HG02588 (cell line): ENCODE measurements at regions not wholly inside any gene's neighbourhood (a gene's known extent, or its start where the extent isn't known, plus 50 kb on each side); places are given as distances from the start of the nearest gene placed in this dataset.
"Not testable (repeated sequence)": the region's sequence is repeated elsewhere in the genome, so short reads cannot be mapped to it uniquely, and the experiment has no call there.

Experiments
- ATAC-seq: cut with Tn5 transposase; IDR thresholded peaks from one replicate; pipeline ENCODE4 v1.9.1; 2021; ENCODE audit warnings: mild to moderate bottlenecking, moderate library complexity; ENCODE audit not compliant: unreplicated experiment

DNA sequence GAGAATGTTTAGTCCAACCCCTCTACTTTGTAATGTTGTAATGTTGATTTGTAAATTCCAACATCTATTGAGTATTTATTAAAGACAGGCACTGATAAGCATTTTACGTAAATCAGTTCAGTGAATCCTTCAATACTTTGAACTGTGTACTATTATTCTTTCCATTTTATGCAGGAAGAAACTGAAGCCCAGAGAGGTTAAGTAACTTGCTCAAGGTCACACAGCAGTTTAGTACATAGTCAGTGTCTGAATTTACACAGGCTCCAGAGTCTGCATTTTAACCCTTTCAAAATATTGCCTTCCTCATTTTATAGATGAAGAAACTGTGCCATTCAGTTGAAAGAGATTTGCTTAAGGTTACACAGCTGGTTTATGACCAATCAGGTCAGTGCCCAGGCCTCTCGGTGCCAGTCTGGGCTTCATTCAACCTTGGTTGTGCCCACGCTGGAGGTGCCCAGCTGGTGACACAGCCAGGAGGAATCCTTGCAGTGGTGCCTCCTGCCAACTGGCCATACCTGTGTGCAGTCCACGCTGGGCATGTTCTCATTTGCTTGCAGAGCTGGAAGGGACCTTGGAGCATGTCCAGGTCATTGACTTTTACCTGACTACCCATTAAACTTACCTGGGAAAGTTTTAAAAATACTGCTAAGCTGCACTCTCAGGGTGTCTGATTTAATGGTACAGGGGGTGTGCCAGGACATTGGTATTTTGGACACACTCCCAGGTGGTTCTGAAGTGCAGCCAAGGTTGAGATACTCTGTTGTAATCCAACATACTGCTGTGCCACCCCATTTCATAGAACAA, 74.3 kb upstream of the CYRIA start:
- no peak for ATAC-seq

DNA sequence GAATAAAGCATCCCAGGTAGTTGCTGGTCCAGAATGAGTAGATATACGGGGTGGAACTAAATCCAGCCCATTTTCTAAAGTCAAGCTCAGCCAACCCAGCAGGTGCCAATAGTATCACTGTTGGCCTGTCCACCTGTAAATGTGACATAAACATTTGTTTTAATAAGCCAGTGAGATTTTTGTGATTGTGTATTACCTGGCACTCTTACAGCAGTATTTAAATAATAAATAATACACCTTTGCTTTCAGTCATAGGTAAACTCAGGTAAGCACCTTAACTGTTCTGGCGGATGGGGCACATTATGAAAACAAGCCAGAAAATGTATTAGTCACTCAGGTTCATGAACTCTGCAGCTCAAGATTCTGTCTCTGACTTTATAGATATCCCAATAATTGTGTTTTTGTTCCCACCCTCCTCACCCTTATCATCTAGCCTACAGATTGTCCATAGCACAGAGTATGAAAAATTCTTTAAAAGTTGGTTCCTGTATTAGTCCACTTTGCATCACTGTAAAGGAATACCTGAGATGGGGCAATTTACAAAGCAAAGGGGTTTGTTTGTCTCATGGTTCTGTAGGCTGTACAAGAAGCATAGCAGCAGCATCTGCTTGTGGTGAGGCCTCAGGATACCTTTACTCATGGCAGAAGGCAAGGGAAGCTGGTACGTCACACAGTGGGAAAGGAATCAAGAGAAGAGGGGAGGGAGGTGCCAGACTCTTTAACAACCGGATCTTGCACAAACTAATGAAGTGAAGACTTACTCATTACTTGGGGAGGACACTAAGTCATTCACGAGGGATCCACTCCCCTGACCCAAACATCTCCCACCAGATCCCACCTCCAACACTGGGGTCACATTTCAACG, 73.0 kb upstream of the CYRIA start:
- ATAC-seq = no peak

DNA sequence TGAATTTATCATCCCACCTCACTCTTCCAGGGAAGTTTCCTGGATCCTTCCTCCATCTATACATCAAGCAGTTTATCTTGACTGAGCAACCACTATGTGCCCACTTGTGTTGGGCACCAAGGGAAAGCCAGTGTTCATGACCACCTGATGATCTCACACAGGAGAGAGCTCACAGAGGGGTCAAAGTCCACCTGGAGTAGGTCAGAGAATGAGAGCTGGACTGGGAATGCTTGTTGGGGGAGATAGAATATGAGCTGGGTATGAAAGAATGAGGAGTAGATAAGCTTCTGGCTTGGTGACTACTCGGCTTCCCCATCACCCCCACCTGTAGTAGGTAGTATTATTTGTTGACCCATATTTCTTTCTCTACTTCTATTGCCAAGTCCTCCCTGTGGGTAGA, 72.2 kb upstream of the CYRIA start:
- no peak for ATAC-seq

DNA sequence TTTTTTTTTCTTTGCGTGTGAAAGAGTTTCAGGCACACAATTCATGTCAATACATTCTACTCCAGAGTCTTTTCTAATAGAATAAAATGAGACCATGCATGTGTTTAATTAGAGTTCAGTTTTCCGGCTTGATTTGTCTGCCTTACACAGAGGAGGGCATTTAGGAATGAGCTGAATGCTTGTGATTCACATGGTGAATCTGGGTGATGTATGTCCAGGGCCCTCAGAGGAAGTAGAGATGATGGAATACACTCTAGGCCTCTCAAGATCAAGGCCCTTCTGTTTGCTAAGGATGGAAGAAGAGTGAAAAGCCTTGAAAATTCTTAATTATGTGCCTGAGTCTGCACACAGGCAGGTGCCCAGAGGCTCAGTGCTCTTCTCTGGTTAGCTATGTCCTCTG, 71.0 kb upstream of the CYRIA start:
- no peak for ATAC-seq

DNA sequence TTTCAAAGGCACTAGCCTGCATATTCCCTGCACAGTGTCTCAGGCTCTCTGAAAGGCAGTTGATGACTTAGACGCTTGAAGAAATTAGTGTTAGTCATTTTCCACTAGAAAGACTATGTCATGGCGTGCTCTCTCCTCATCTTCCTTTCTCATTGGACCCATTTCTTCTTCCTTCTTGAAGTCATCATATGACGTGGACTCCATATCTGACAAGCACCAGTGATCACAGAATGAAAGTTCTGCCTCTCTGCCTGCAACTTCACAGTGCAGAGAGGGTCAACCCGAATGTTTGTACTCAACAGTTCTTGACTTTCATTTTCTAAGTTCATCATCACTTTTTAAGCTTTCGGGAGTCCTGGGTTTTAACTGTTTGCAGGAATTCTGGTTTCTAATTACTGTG, 63.7 kb upstream of the CYRIA start:
- ATAC-seq = no peak

DNA sequence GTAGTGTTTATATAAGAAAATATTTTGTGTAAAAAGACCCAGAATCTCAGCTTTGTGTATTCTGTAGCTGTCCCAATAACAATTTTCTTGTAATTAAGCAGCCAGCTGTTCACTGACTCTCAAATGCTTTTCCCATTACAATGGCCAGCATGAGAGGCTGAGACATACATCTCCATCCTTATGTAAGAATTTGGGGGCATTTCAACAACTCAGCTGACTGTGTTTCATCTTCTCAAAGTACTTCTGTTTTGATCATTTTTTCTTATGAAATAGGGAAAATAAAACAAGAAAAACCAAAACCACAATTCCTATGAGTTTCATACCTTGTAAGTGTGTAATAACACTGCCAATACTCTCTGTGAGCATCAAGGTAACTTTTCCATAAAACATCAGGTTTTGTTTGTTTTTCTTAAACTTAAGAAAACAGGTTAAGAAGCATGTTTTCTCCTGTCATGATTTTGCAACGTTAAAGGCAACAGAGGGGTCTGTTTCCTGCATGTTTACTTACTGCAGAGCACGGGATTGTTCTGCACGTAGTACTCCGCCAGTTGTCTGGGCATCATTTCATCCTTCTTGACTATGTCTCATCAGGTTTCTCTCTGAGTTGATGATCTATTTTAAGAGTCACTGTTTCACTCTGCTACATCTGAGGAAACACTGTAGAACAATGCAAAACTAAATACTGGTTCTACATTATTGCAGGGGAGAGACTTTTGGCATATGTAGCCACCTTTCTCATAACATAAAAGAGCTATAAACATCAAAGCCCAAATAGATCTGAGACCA, 62.9 kb upstream of the CYRIA start:
- ATAC-seq = no peak

DNA sequence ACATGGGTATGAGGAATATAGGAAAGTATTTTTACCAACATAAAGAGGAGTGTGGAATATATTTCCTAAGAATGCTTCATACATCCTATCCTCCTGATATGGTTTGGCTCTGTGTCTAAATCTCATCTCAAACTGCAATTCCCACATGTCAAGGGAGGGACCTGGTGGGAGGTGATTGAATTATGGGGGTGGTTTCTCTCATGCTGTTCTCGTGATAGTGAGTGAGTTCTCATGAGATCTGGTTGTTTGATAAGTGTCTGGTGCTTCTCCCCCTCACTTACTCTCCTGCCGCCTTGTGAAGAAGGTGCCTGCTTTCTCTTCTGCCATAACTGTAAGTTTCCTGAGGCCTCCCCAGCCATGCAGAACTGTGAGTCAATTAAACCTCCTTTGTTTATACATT, 62.2 kb upstream of the CYRIA start:
- not testable (repeated sequence) for ATAC-seq

DNA sequence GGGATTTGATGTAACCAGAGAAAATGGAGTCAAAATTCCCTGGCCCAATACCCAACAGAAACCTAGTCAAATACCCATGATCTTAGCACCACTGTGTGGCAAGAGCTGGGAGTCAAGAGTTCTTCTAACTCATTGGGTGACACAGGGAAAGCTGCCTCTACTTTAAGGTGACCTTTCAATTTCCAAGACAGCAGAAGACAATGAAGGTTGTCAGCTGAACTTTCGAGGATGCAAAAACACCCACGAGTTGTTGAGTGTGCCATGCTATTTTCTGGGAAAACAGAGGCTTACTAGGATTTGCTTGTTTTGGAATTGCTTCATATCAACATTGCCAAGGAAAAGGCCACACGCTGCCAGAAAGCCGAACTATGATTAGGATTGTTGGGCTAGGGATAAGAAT, 61.6 kb upstream of the CYRIA start:
- ATAC-seq = no peak

DNA sequence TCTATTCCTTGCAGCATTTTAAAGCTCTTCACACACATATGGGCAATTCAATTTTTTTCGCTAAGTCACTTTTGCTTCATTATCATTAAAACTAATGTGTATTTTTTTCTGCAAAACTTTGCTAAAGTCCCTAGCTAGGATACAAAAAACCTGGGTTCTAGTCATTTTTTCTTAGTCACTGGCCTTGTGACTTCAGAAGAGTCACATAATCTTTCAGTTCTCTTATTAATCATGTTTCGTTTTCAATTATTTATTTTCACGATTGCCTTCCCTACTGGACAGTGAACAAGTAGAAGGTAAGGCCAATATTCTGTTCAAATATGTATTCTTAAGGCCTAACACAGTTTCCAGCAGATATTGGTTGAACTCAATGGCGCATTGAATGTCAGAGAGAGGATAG, 60.9 kb upstream of the CYRIA start:
- no peak for ATAC-seq

DNA sequence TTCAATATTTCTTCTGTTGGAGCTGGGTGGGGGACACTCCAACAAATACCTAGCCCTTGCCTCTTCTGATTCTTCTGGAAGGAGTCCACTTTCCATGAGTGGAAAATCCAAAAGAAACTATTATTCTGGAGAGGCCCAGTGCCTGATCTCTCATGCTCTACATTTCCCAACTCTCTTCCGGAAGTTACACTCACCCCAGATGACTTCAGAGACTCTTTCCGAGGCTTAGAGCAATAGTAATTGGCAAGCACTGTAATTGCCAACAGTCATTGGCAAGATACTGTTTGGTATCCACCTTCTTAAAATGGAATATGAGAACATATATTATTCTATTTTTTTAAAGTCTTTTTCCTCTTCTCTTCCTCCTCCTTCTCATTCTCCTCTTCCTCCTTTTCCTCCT, 60.5 kb upstream of the CYRIA start:
- no peak for ATAC-seq

DNA sequence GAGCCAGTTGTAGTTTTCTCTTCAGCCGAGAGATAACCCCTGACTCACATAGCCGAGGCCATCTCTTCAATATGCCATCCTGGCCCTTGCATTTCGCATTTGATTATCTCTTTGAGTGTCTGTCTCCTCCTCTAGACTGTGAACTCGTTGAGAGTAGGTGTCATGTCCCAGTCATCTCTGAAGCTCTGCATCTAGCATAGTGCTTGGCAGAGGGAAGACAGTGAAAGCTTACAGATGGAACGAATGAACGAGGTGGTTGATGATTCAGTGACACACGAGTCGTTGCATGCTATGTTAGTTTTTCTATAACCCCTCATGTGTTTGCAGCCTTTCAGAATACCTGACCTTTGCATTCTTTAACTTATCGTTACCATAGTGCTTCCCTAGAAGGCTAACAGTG, 59.9 kb upstream of the CYRIA start:
- no peak for ATAC-seq

DNA sequence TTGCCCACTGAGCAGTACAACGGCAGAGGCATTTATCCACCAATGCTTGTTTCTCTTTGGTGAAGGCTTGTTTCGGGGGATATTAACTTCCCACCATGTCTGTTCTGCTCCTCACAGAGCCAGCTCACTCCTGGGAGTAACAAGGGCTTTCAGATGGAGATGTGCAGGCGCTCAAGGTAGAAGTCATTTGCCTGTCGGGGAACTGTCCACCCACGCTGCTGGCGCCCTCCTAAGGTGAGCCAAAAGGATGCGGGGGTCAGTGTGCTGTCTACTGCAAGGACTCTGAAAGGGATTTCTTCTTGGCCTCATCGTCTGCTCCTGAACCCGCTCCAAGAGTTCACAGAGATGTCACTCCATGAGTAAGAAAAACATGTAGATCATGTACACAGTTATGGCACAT, 57.0 kb upstream of the CYRIA start:
- no peak for ATAC-seq

DNA sequence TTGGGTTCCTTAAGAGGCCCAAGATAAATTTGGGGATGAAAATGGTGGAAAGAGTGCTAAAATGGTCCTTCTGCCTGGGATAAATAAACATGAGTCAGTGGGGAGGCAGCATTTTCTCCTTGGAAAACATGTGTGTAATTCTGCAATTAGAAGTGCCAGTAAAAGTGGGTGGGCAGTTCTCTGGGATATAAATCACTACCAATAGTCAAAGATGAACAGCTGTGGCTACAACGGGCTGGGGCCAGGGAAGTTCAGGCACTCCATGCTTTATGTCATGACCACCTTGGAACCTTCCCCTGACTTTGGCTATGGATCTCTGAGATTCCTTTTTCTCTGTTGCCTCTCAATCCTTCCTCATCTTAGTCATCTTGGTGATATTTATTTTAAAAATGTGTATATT, 56.5 kb upstream of the CYRIA start:
- no peak for ATAC-seq

DNA sequence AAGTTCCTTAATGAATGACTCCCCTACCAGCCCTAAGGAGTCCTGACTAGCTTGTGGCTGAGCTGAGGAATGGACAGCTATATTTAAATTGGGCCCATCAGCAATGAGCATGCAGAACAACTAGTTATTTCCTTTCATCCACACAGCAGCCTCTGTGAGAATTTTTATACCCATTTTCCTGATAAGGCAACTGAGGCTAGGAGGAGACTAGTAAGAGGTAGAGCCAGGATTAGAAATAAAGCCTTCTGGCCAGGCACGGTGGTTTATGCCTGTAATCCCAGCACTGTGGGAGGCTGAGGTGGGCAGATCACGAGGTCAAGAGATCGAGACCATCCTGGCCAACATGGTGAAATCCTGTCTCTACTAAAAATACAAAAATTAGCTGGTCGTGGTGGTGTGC, 55.9 kb upstream of the CYRIA start:
- ATAC-seq = not testable (repeated sequence)

DNA sequence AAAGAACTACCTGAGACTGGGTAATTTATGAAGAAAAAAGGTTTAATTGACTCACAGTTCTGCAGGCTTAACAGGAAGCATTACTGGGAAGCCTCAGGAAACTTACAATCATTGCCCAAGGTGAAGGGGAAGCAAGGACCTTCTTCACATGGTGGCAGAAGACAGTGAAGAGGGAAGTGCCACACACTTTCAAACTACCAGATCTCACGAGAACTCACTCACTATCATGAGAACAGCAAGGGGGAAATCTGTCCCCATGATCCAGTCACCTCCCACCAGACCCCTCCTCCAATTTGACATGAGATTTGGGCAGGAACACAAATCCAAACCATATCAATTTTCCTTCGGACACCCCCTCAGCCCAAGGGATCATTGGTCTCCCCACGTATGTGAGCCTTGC, 55.1 kb upstream of the CYRIA start:
- ATAC-seq = not testable (repeated sequence)

DNA sequence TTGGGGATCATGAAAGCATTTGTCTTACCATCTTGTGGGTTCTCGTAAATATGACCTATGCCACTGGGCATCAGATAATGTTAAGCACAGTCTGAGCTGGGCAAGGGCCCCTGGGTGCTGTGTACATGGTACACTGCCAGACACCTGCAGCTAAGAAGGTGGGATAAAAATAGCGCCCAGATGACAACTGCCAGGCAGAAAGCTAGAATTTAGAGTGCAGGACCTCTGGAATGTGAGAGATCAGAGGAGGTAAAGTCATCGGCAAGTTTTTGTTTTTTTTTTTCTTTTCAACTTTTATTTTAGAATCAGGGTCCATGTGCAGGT, 53.8 kb upstream of the CYRIA start:
- no peak for ATAC-seq

DNA sequence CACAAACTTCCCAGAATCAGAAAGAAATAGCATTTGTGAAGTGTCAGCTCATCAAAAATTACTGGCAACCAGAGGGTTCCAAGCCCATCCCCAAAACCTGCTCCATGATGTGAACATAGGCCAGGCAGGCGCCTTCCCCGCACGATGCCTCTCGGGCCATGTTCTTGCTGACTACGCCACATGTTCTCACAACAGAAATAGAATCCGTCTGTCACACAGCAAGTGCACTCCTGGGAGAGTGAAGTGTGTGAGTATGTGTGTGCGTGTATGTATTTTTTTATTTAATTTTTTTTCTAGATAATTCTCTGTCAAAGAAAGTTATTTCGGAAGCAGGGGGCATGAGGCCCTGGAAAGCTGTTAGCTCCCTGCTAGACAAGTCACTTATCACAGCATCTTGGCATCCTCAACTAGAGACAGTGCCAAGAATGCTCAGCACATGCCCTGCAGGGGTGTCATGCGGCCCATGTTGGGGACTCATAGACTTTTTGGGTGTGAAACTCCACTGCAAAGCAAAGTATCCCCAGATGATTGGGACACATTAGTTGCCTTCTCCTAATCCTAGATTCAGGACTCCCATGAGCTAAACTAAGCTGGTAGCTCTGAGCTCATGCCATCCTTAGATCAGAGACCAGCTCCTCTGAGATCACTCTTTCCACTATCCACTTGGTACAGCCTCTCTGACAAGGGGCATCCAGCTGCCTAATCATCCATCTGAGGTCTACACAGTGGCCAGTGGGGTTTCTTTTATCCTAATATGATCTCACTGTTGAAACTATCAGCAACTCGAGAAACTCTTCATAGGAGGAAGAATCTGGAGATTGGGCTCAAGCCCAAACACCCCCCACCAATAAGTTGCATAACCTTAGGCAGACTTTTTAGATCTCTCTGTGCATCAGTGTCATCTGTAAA, 53.2 kb upstream of the CYRIA start:
- no peak for ATAC-seq

DNA sequence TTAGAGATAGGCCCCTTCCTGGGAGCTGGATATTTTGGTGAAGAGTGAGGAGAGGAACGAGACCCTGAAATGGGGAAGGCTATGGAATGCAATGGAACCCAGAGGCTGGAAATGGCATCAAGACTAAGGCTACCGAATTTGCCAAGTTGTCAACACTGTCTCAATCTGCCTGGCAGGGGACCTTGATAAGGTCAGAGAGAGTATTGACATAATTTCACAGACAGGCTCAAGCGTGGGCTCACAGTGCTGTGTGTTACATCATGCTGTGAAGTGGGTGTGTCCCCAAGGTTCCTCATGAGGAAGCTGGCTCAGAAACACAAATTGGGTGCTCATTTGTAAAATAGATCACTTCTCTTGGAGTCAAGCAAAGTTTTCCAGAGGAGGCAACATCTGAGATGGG, 51.8 kb upstream of the CYRIA start:
- ATAC-seq = no peak

DNA sequence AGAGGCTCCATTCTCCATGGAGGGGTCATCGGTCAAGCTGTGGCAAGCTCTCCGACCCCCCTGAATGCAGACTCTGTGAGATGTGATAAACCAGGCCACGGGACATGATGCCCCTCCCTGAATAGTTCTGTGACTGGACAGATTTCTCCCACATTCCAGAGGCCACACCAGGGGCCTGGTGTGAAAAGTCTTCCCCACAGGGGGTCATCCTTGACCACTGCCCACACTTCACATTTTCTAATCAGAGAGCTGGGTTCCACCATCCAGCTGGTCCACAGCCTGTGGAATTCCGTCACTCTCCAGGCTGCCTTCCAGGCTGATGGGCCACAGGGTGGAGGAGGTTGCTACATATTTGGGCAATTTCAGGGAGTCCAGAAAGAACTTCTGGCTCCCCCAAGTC, 51.3 kb upstream of the CYRIA start:
- no peak for ATAC-seq

DNA sequence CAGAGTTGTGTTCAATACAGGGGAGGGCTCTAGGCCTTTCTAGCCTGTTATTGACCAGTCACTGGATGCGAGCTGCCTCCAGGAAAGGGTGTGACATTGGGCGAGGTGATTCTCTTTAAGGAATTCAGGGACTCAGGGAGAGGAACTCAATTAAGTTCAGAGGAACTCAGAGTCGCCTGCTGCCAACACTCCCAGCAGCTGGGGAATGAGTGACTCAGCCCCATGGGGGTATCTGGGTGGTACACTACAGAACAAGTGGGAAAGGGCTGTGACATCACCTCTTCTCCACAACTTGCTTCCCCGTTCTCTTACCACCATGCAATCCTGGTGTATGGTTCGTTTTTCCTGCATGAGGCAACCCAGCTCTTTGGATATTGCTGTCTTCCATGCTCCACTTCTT, 50.4 kb upstream of the CYRIA start:
- ATAC-seq = no peak
